ENCODE measurements at regions not wholly inside any gene's neighbourhood (a gene's known extent, or its start where the extent isn't known, plus 50 kb on each side); places are given as distances from the start of the nearest gene placed in this dataset.

- no peaks in the 10 kb centered on the region for H4K20me1 ChIP-seq (ENCODE audit: insufficient read depth, low read length, poor library complexity, severe bottlenecking)
- H3K9me3 ChIP-seq (ENCODE audit: insufficient read depth, low read depth, low read length): no peaks in the 10 kb centered on the region
- H3K4me3 ChIP-seq (ENCODE audit: low read length, poor library complexity, severe bottlenecking): no peak overlapping the region
- no peaks in the 10 kb centered on the region for H3K36me3 ChIP-seq (ENCODE audit: insufficient read depth, low read length)
- H3K27me3 ChIP-seq (ENCODE audit: insufficient read depth, low read length, poor library complexity, severe bottlenecking): no peaks in the 10 kb centered on the region
- peaks cover 9% of the 10 kb centered on the region for H3K4me1 ChIP-seq (ENCODE audit: insufficient read depth, low read length, poor library complexity, severe bottlenecking)
- no peak overlapping the region for H3K9ac ChIP-seq (ENCODE audit: low read depth, low read length, poor library complexity, severe bottlenecking)
- no peaks in the 10 kb centered on the region for H3F3A ChIP-seq (ENCODE audit: low read depth)
- H3K79me2 ChIP-seq (ENCODE audit: insufficient read depth, low read length): no peaks in the 10 kb centered on the region
- TF ChIP-seq EZH2phosphoT487 (IDR thresholded peaks at IDR 0.05; ENCODE audit: borderline replicate concordance): no peak
- TF ChIP-seq CTCF (conservative IDR thresholded peaks at IDR 0.05; ENCODE audit: low read length): 0 out of 2 replicates have a peak, but pooled peaks have one; percentile 18
- no peak overlapping the region for H2AFZ ChIP-seq (ENCODE audit: low read length)
- no peaks in the 10 kb centered on the region for H3K9me2 ChIP-seq (replicated peaks; ENCODE audit: low read depth, low read length)
- H3K4me2 ChIP-seq (ENCODE audit: low read depth, low read length, poor library complexity, severe bottlenecking): no peak overlapping the region
Measured at GRCh38 chr14:71221119-71221518, 313.9 kb downstream of the PCNX1 start.

- H3K4me1 ChIP-seq (ENCODE audit: insufficient read depth, low read length, poor library complexity, severe bottlenecking): peaks cover 8% of the 10 kb centered on the region
- no peak overlapping the region for H3K4me3 ChIP-seq (ENCODE audit: low read length, poor library complexity, severe bottlenecking)
- H3K9me3 ChIP-seq (ENCODE audit: insufficient read depth, low read depth, low read length): no peaks in the 10 kb centered on the region
Measured at GRCh38 chr14:71225113-71225512, 317.9 kb downstream of the PCNX1 start.

GRCh38 chr14:71228711-71229110 lies 321.5 kb downstream of the PCNX1 start:
- no peak overlapping the region for H3K4me2 ChIP-seq (ENCODE audit: low read depth, low read length, poor library complexity, severe bottlenecking)
- no peaks in the 10 kb centered on the region for H3K36me3 ChIP-seq (ENCODE audit: insufficient read depth, low read length)
- H3K4me3 ChIP-seq (ENCODE audit: low read length, poor library complexity, severe bottlenecking): no peak overlapping the region
- no peaks in the 10 kb centered on the region for H4K20me1 ChIP-seq (ENCODE audit: insufficient read depth, low read length, poor library complexity, severe bottlenecking)
- H3K27me3 ChIP-seq (ENCODE audit: insufficient read depth, low read length, poor library complexity, severe bottlenecking): no peaks in the 10 kb centered on the region
- H3K9me2 ChIP-seq (replicated peaks; ENCODE audit: low read depth, low read length): no peaks in the 10 kb centered on the region
- no peak for TF ChIP-seq EZH2phosphoT487 (IDR thresholded peaks at IDR 0.05; ENCODE audit: borderline replicate concordance)
- no peak for TF ChIP-seq CTCF (conservative IDR thresholded peaks at IDR 0.05; ENCODE audit: low read length)
- H3K9me3 ChIP-seq (ENCODE audit: insufficient read depth, low read depth, low read length): no peaks in the 10 kb centered on the region
- H2AFZ ChIP-seq (ENCODE audit: low read length): peak overlapping the region; percentile 49
- H3K9ac ChIP-seq (ENCODE audit: low read depth, low read length, poor library complexity, severe bottlenecking): no peak overlapping the region
- no peaks in the 10 kb centered on the region for H3K79me2 ChIP-seq (ENCODE audit: insufficient read depth, low read length)
- no peaks in the 10 kb centered on the region for H3F3A ChIP-seq (ENCODE audit: low read depth)
- peaks cover 15% of the 10 kb centered on the region for H3K4me1 ChIP-seq (ENCODE audit: insufficient read depth, low read length, poor library complexity, severe bottlenecking)

More at GRCh38 chr14:71225113-71225512, 317.9 kb downstream of the PCNX1 start:
- no peaks in the 10 kb centered on the region for H3F3A ChIP-seq (ENCODE audit: low read depth)
- H3K36me3 ChIP-seq (ENCODE audit: insufficient read depth, low read length): no peaks in the 10 kb centered on the region
- no peaks in the 10 kb centered on the region for H3K27me3 ChIP-seq (ENCODE audit: insufficient read depth, low read length, poor library complexity, severe bottlenecking)
- H3K9me2 ChIP-seq (replicated peaks; ENCODE audit: low read depth, low read length): no peaks in the 10 kb centered on the region
- no peaks in the 10 kb centered on the region for H4K20me1 ChIP-seq (ENCODE audit: insufficient read depth, low read length, poor library complexity, severe bottlenecking)
- H3K4me2 ChIP-seq (ENCODE audit: low read depth, low read length, poor library complexity, severe bottlenecking): no peak overlapping the region
- no peak for TF ChIP-seq EZH2phosphoT487 (IDR thresholded peaks at IDR 0.05; ENCODE audit: borderline replicate concordance)
- TF ChIP-seq CTCF (conservative IDR thresholded peaks at IDR 0.05; ENCODE audit: low read length): no peak
- no peaks in the 10 kb centered on the region for H3K79me2 ChIP-seq (ENCODE audit: insufficient read depth, low read length)
- no peak overlapping the region for H2AFZ ChIP-seq (ENCODE audit: low read length)
- no peak overlapping the region for H3K9ac ChIP-seq (ENCODE audit: low read depth, low read length, poor library complexity, severe bottlenecking)

Data from Loucy (cell line).